IPS-20b (cell line): ENCODE measurements at regions not wholly inside any gene's neighbourhood (a gene's known extent, or its start where the extent isn't known, plus 50 kb on each side); places are given as distances from the start of the nearest gene placed in this dataset.

Source experiments
- H3K27ac ChIP-seq: one replicate; pipeline ENCODE4 v1.5.1; 2013; ENCODE audit warnings: low read length
- H3K27me3 ChIP-seq: 2 replicates; pipeline ENCODE4 v1.6.1; 2013; ENCODE audit warnings: mild to moderate bottlenecking, low read length, inconsistent platforms; ENCODE audit not compliant: insufficient read depth
- H3K36me3 ChIP-seq: 2 replicates; pipeline ENCODE4 v1.6.1; 2013; ENCODE audit warnings: low read depth, mild to moderate bottlenecking, inconsistent platforms, low read length, moderate library complexity; ENCODE audit not compliant: insufficient read depth
- H3K4me1 ChIP-seq: 2 replicates; pipeline ENCODE4 v1.6.1; 2013; ENCODE audit warnings: mild to moderate bottlenecking, control low read depth, inconsistent platforms, low read length, moderate library complexity; ENCODE audit not compliant: insufficient read depth
- H3K4me3 ChIP-seq: 2 replicates; pipeline ENCODE4 v1.5.1; 2013; ENCODE audit warnings: mild to moderate bottlenecking, low read length, inconsistent platforms
- H3K9ac ChIP-seq: 2 replicates; pipeline ENCODE4 v1.6.1; 2013; ENCODE audit warnings: low read depth, mild to moderate bottlenecking, inconsistent platforms, low read length, moderate library complexity
- H3K9me3 ChIP-seq: 2 replicates; pipeline ENCODE4 v1.6.1; 2013; ENCODE audit warnings: mild to moderate bottlenecking, low read depth, low read length, inconsistent platforms; ENCODE audit not compliant: insufficient read depth

GRCh38 chr2:121881950-121882349, 126.5 kb downstream of the TSN start:
- Histone ChIP-seq H3K9me3 (no peaks in the 10 kb centered on the region), H3K9ac (no peak overlapping the region), H3K27me3 (no peaks in the 10 kb centered on the region), H3K36me3 (no peaks in the 10 kb centered on the region), H3K27ac (no peak overlapping the region), H3K4me3 (no peak overlapping the region), H3K4me1 (peaks cover 5% of the 10 kb centered on the region; the same call in 1 of the 2 replicates)

- Histone ChIP-seq H3K9me3 (no peaks in the 10 kb centered on the region), H3K27me3 (no peaks in the 10 kb centered on the region), H3K4me1 (peaks cover 5% of the 10 kb centered on the region; the same call in 1 of the 2 replicates), H3K9ac (no peak overlapping the region), H3K36me3 (no peaks in the 10 kb centered on the region), H3K4me3 (no peak overlapping the region), H3K27ac (no peak overlapping the region)
These were observed 128.6 kb downstream of the TSN start for GRCh38 chr2:121884078-121884477.

- Histone ChIP-seq H3K27ac (no peak overlapping the region), H3K9ac (no peak overlapping the region), H3K36me3 (no peaks in the 10 kb centered on the region), H3K27me3 (no peaks in the 10 kb centered on the region), H3K9me3 (no peaks in the 10 kb centered on the region), H3K4me3 (no peak overlapping the region), H3K4me1 (peaks cover 5% of the 10 kb centered on the region; the same call in 1 of the 2 replicates)
These were observed 129.1 kb downstream of the TSN start for GRCh38 chr2:121884511-121884921.

GRCh38 chr2:121886059-121886458, 130.6 kb downstream of the TSN start:
- no peak overlapping the region for H3K9ac ChIP-seq
- H3K9me3 ChIP-seq, result no peaks in the 10 kb centered on the region
- H3K4me3 ChIP-seq, result no peak overlapping the region
- no peaks in the 10 kb centered on the region for H3K27me3 ChIP-seq
- H3K27ac ChIP-seq, result no peak overlapping the region
- H3K4me1 ChIP-seq, result peaks cover 5% of the 10 kb centered on the region; the same call in 1 of the 2 replicates
- H3K36me3 ChIP-seq, result no peaks in the 10 kb centered on the region

GRCh38 chr2:121887513-121888188, 132.2 kb downstream of the TSN start:
- Histone ChIP-seq H3K4me1 (peaks cover 5% of the 10 kb centered on the region; the same call in 1 of the 2 replicates), H3K9me3 (no peaks in the 10 kb centered on the region; the same call in 1 of the 2 replicates), H3K27ac (no peak overlapping the region), H3K9ac (no peak overlapping the region), H3K4me3 (no peak overlapping the region), H3K27me3 (no peaks in the 10 kb centered on the region), H3K36me3 (no peaks in the 10 kb centered on the region)

GRCh38 chr2:121888189-121888557, 132.7 kb downstream of the TSN start:
- Histone ChIP-seq H3K36me3 (no peaks in the 10 kb centered on the region), H3K27me3 (no peaks in the 10 kb centered on the region), H3K4me1 (peaks cover 5% of the 10 kb centered on the region; the same call in 1 of the 2 replicates), H3K27ac (no peak overlapping the region), H3K9ac (no peak overlapping the region), H3K9me3 (no peaks in the 10 kb centered on the region; the same call in 1 of the 2 replicates), H3K4me3 (no peak overlapping the region)

- H3K36me3 ChIP-seq, result no peaks in the 10 kb centered on the region
- H3K9me3 ChIP-seq, result no peaks in the 10 kb centered on the region; the same call in 1 of the 2 replicates
- no peaks in the 10 kb centered on the region; the same call in 1 of the 2 replicates for H3K4me1 ChIP-seq
- no peak overlapping the region for H3K9ac ChIP-seq
- H3K27ac ChIP-seq, result no peak overlapping the region
- H3K27me3 ChIP-seq, result no peaks in the 10 kb centered on the region
- no peak overlapping the region for H3K4me3 ChIP-seq
These were observed 134.6 kb downstream of the TSN start for GRCh38 chr2:121890041-121890440.

- no peaks in the 10 kb centered on the region for H3K4me1 ChIP-seq
- no peaks in the 10 kb centered on the region for H3K36me3 ChIP-seq
- no peak overlapping the region for H3K4me3 ChIP-seq
- H3K9me3 ChIP-seq, result no peaks in the 10 kb centered on the region; the same call in 1 of the 2 replicates
- H3K27ac ChIP-seq, result no peak overlapping the region
- no peak overlapping the region for H3K9ac ChIP-seq
- no peaks in the 10 kb centered on the region for H3K27me3 ChIP-seq
These were observed 140.5 kb downstream of the TSN start for GRCh38 chr2:121895723-121896571.

- Histone ChIP-seq H3K4me3 (no peak overlapping the region), H3K9me3 (no peaks in the 10 kb centered on the region), H3K36me3 (no peaks in the 10 kb centered on the region), H3K27me3 (no peaks in the 10 kb centered on the region), H3K9ac (no peak overlapping the region), H3K4me1 (no peaks in the 10 kb centered on the region), H3K27ac (no peak overlapping the region)
These were observed 142.0 kb downstream of the TSN start for GRCh38 chr2:121897335-121897970.

GRCh38 chr2:121898483-121898882, 143.0 kb downstream of the TSN start:
- H3K9me3 ChIP-seq, result no peaks in the 10 kb centered on the region
- no peaks in the 10 kb centered on the region for H3K4me1 ChIP-seq
- no peak overlapping the region for H3K4me3 ChIP-seq

GRCh38 chr2:121900391-121900790, 144.9 kb downstream of the TSN start:
- no peaks in the 10 kb centered on the region for H3K27me3 ChIP-seq
- no peak overlapping the region for H3K4me3 ChIP-seq
- no peaks in the 10 kb centered on the region for H3K9me3 ChIP-seq
- H3K27ac ChIP-seq, result no peak overlapping the region
- no peak overlapping the region for H3K9ac ChIP-seq
- H3K4me1 ChIP-seq, result no peaks in the 10 kb centered on the region
- H3K36me3 ChIP-seq, result no peaks in the 10 kb centered on the region

More at GRCh38 chr2:121898483-121898882, 143.0 kb downstream of the TSN start:
- Histone ChIP-seq H3K36me3 (no peaks in the 10 kb centered on the region), H3K27ac (no peak overlapping the region), H3K27me3 (no peaks in the 10 kb centered on the region), H3K9ac (no peak overlapping the region)
